GM12801 (cell line): ENCODE measurements at regions not wholly inside any gene's neighbourhood (a gene's known extent, or its start where the extent isn't known, plus 50 kb on each side); places are given as distances from the start of the nearest gene placed in this dataset.

Source experiments
- TF ChIP-seq, protein P1 (sequence below): IDR thresholded peaks from one replicate; pipeline ENCODE4 v1.5.1; 2011; ENCODE audit warnings: control low read depth; ENCODE audit not compliant: insufficient read length; ENCODE audit errors: extremely low read depth

DNA sequence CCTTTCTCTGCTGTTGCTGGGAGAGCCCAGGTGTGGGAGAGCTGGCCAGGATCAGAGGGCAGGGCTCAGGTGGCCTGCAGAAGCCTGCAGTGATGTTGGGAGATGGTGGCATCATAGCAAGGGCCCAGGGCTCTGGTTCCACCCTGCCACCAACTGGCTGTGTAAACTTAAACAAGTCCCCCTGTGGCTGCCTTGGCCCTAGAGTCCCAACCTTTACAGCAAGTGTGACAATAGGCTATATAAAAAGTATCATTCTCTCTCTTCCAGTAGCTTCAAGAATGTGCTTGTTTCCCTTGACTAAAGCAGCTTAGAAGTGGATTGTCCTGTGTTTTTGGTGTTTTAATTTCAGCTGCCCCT lies 201.8 kb upstream of the E2F8 start:
- TF ChIP-seq, protein P1, sequence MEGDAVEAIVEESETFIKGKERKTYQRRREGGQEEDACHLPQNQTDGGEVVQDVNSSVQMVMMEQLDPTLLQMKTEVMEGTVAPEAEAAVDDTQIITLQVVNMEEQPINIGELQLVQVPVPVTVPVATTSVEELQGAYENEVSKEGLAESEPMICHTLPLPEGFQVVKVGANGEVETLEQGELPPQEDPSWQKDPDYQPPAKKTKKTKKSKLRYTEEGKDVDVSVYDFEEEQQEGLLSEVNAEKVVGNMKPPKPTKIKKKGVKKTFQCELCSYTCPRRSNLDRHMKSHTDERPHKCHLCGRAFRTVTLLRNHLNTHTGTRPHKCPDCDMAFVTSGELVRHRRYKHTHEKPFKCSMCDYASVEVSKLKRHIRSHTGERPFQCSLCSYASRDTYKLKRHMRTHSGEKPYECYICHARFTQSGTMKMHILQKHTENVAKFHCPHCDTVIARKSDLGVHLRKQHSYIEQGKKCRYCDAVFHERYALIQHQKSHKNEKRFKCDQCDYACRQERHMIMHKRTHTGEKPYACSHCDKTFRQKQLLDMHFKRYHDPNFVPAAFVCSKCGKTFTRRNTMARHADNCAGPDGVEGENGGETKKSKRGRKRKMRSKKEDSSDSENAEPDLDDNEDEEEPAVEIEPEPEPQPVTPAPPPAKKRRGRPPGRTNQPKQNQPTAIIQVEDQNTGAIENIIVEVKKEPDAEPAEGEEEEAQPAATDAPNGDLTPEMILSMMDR: no peak

DNA sequence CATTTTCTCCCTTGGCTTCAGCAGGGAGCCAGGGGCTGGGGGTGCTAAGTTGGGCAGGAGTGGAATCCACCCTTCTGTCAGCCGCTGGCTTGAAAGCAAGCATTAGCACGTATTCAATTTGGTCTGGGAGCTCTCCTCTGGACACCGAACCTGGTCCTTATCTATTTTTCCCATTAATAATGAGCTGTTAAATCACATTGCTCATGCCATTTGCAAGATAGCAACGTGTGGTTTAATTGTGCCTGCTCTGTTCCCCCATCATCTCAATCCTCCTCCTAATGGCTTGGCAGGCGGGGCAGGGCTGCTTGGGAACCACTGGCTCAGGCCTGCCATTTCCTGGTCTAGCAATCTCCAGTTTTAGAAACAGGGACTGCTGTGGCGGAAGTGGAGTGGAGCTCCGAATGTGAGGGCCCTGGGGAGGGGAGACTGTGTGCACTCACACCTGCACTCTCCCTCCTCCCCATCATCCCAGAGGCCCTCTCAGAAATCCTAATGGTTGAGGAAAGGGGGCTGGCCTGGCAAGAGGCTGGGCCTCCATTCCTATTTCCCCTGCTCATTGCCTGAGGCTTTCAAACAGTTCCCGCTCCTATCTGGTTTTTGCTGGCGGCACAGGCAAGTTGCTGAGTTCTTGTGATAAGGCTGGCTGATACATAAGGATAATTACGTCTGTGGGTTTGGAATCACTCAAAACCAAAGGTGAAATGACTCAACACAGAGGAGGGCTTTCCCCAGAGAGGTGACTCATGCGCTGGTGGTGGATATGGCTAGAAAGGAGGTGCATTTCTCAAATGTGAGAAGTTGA lies 201.2 kb upstream of the E2F8 start:
- TF ChIP-seq, protein P1: no peak

DNA sequence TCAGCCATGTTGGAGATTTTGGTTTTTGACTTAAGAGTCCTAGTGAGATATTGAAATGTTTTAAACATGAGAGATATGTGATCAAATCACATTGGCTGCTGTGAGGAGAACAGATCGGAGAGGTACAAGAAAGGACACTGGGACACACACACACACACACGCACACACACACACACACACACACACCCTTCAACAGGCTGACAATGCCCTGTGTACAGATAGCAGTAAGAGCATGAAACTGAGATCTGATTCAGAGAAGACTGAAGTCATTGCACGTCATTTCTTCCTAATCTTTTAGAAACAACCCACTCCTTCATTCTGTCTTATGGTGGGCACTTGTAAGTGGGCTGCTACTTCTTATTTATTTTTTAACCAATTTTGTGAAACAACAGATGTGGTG lies 200.5 kb upstream of the E2F8 start:
- TF ChIP-seq, protein P1: no peak

DNA sequence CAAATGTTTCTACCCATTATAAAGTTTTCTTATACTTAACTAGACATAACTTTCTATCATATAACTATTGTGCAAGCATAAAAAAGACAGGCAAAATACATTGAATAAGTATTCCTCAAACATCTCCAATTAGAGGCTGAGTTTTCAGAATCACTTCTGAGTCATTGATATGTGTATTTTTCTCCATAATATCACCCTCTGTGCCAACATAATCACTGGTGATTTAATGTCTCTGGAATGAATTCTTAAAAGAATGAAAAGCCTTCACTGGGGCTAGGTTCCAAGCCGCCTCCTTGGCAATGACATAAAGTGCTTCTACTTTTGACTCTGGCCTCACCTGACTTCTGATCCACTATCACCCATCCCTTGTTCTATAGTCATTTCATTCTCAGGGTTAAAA lies 197.0 kb upstream of the E2F8 start:
- TF ChIP-seq, protein P1: no peak

DNA sequence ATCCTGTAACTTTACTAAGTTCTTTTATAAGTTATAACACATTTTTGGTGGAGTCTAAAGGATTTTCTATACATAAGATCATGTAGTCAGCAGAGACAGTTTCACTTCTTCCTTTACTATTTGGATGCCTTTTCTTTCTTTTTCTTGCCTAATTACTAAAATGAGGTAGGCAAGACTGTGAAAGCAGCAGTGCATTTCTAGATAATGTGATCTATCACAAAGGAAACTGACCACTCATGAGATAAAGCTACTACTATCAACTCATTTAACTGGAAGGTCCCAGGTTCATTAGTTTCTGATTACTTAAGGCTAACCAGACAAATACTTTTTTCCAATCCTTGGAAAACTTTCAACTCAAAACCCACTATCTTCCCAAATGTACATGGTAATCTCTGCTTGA lies 196.2 kb upstream of the E2F8 start:
- TF ChIP-seq, protein P1: no peak

DNA sequence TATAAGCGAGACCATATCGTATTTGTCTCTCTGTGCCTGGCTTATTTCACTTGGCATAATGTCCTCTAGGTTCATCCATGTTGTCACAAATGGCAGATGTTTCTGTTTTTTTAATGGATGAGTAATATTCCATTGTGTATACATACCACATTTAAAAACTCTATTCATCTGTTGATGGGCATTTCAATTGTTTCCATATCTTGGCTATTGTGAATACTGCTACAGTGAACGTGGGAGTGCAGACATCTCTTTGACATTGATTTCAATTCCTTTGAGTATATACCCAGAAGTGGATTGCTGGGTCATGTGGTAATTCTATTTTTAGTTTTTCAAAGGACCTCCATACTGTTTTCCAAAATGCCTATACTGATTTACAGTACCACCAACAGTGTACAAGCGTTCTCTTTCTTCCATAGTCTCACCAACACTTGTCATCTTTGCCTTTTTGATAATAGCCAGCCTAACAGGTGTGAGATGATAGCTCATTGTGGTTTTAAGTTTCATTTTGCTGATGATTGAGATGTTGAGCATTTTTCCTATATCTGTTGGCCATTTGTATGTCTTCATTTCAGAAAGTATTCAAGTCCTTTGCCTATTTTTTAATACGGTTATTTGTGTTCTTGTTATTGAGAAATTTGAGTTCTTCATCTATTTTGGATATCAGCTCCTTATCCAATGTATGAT lies 194.7 kb upstream of the E2F8 start:
- TF ChIP-seq, protein P1: no peak

DNA sequence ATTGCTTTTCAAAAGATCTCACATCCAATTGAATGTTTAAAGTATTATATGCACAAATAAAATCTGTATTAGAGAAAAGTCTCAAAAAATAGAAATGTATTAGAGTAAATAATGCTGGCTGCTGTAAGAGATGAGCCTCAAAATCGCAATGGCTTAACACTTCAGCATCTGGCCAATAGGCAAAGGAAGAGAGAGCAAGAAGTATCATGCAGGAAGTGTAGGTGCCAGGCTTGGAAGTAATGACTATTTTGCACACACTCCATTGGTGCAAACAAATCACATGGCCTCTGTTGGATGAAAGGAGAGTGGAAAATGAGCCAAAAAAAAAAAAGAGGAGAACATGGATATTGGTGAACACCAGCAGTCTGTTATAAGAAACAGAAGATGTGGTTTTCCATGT lies 193.0 kb upstream of the E2F8 start:
- TF ChIP-seq, protein P1: no peak
